MM.1S (cell line): ENCODE measurements at regions not wholly inside any gene's neighbourhood (a gene's known extent, or its start where the extent isn't known, plus 50 kb on each side); places are given as distances from the start of the nearest gene placed in this dataset.

Source experiments
- DNase-seq: peaks from one replicate; pipeline ENCODE4 v3.0.0-alpha.2; 2015
- H2AFZ ChIP-seq: fragments of 300-600 bp; sonication (generic); 2 replicates; pipeline ENCODE4 v1.6.0; 2016; ENCODE audit warnings: antibody characterized with exemption, low read length
- H3F3A ChIP-seq: fragments of 300-600 bp; sonication (generic); 2 replicates; pipeline ENCODE4 v1.6.1; 2016; ENCODE audit warnings: mild to moderate bottlenecking, antibody characterized with exemption, low read length, moderate library complexity, mixed read lengths; ENCODE audit not compliant: insufficient read depth
- H3K27ac ChIP-seq: fragments of 300-600 bp; sonication (generic); 2 replicates; pipeline ENCODE4 v1.5.1; 2016; ENCODE audit warnings: mild to moderate bottlenecking, low read length
- H3K27me3 ChIP-seq: fragments of 300-600 bp; sonication (generic); replicated peaks from 2 replicates; pipeline ENCODE4 v1.6.0; 2016; ENCODE audit warnings: low read length; ENCODE audit not compliant: insufficient read depth
- H3K36me3 ChIP-seq: fragments of 300-600 bp; sonication (generic); replicated peaks from 2 replicates; pipeline ENCODE4 v1.6.1; 2016; ENCODE audit warnings: mild to moderate bottlenecking, low read length, mixed read lengths; ENCODE audit not compliant: insufficient read depth
- H3K4me1 ChIP-seq: fragments of 300-600 bp; sonication (generic); 2 replicates; pipeline ENCODE4 v1.6.1; 2016; ENCODE audit warnings: low read length, mixed read lengths
- H3K4me2 ChIP-seq: fragments of 300-600 bp; sonication (generic); 2 replicates; pipeline ENCODE4 v1.6.0; 2016; ENCODE audit warnings: low read depth, low read length
- H3K4me3 ChIP-seq: fragments of 300-600 bp; sonication (generic); 2 replicates; pipeline ENCODE4 v1.5.1; 2016; ENCODE audit warnings: low read length, mixed read lengths
- H3K79me2 ChIP-seq: fragments of 300-600 bp; sonication (generic); 2 replicates; pipeline ENCODE4 v1.6.1; 2016; ENCODE audit warnings: mixed run types, low read length, mixed read lengths
- H3K9ac ChIP-seq: fragments of 300-600 bp; sonication (generic); 2 replicates; pipeline ENCODE4 v1.6.1; 2016; ENCODE audit warnings: low read length, mixed read lengths
- H3K9me2 ChIP-seq: fragments of 300-600 bp; sonication (generic); replicated peaks from 2 replicates; pipeline ENCODE4 v1.6.1; 2016; ENCODE audit warnings: mild to moderate bottlenecking, low read length, mixed read lengths; ENCODE audit not compliant: insufficient read depth
- H3K9me3 ChIP-seq: fragments of 300-600 bp; sonication (generic); replicated peaks from 2 replicates; pipeline ENCODE4 v1.6.1; 2016; ENCODE audit warnings: mild to moderate bottlenecking, low read length, mixed read lengths; ENCODE audit not compliant: insufficient read depth
- H4K20me1 ChIP-seq: fragments of 300-600 bp; sonication (generic); 2 replicates; pipeline ENCODE4 v1.6.1; 2016; ENCODE audit warnings: mild to moderate bottlenecking, low read length, moderate library complexity, mixed read lengths; ENCODE audit not compliant: insufficient read depth
- EZH2 ChIP-seq: fragments of 300-600 bp; sonication (generic); optimal IDR thresholded peaks from 2 replicates; pipeline ENCODE3; 2017; ENCODE audit warnings: low read depth, mild to moderate bottlenecking, antibody characterized with exemption, low read length, mixed read lengths
- EZH2phosphoT487 ChIP-seq: fragments of 300-600 bp; sonication (generic); IDR thresholded peaks from 2 replicates; pipeline ENCODE4 v1.6.1; 2018; ENCODE audit warnings: antibody characterized with exemption, low read length
- TF ChIP-seq, protein P1 (sequence below): fragments of 300-600 bp; sonication (generic); IDR thresholded peaks from 2 replicates; pipeline ENCODE4 v1.5.1; 2016; ENCODE audit warnings: antibody characterized with exemption, low read length, mixed read lengths

DNA sequence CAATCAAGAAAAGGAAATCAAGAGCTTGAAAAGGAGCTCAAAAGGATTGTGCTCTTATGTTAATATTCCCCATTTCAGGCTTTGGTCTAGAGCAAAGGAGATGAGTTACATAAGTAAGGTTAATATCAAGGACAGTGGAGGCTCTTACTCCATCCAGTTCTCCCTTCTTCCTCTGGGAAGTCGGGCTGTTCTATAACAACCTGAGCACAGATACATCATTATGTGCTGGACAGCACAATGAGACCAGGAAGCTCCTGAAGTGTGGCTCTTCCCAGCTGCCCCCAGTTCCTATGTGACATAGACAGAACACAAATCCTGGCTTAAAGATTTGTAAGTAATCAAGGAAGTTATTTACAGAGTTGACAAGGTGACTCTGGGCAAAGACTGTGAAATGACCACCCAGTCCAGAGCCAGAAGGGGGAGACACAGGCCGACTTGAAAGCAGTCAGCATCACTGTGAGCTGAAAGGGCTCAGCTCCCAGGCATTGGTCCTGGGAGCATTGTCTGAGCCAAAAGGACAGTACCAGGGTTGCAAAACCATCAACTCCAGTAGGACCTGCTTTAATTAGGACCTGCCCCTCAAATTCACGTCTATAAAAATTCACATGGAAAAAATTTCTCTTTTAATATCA, 917.6 kb upstream of the ACVR2A start:
- TF ChIP-seq, protein P1, sequence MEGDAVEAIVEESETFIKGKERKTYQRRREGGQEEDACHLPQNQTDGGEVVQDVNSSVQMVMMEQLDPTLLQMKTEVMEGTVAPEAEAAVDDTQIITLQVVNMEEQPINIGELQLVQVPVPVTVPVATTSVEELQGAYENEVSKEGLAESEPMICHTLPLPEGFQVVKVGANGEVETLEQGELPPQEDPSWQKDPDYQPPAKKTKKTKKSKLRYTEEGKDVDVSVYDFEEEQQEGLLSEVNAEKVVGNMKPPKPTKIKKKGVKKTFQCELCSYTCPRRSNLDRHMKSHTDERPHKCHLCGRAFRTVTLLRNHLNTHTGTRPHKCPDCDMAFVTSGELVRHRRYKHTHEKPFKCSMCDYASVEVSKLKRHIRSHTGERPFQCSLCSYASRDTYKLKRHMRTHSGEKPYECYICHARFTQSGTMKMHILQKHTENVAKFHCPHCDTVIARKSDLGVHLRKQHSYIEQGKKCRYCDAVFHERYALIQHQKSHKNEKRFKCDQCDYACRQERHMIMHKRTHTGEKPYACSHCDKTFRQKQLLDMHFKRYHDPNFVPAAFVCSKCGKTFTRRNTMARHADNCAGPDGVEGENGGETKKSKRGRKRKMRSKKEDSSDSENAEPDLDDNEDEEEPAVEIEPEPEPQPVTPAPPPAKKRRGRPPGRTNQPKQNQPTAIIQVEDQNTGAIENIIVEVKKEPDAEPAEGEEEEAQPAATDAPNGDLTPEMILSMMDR: peak; percentile 31
- TF ChIP-seq EZH2: no peak
- no peak for TF ChIP-seq EZH2phosphoT487
- no peaks in the 10 kb centered on the region for H3K9me3 ChIP-seq
- no peaks in the 10 kb centered on the region for H3K4me1 ChIP-seq
- no peaks in the 10 kb centered on the region for H3K9me2 ChIP-seq
- H3K27ac ChIP-seq: no peak overlapping the region
- H3K9ac ChIP-seq: no peak overlapping the region
- H2AFZ ChIP-seq: no peak overlapping the region
- H3K79me2 ChIP-seq: no peaks in the 10 kb centered on the region
- no peak overlapping the region for H3K4me3 ChIP-seq
- H3F3A ChIP-seq: no peaks in the 10 kb centered on the region
- H3K27me3 ChIP-seq: no peaks in the 10 kb centered on the region
- no peaks in the 10 kb centered on the region for H4K20me1 ChIP-seq
- H3K36me3 ChIP-seq: no peaks in the 10 kb centered on the region
- DNase-seq: peak; percentile 21
- no peak overlapping the region for H3K4me2 ChIP-seq

DNA sequence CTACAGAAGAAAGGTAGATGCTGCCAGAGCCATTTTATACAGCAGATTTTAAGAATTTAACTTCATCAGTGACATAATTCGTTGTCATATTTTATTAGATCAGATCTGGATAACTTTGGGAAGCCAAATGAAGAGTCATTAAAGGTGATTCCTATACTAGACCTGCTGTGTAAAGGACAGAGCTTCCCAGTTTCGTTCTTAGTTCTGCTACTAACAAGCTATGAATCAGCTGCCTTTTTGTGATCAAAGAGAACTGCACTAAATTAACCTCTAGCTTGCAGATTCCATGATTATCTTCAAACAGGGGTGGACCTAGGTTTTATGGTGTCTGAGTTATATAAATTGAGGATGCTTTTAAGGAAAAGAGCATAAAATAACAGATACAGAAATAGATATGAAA, 926.5 kb upstream of the ACVR2A start:
- H3K27ac ChIP-seq: no peak overlapping the region
- no peaks in the 10 kb centered on the region for H3F3A ChIP-seq
- H4K20me1 ChIP-seq: no peaks in the 10 kb centered on the region
- no peak for TF ChIP-seq EZH2
- TF ChIP-seq, protein P1: no peak
- no peak for TF ChIP-seq EZH2phosphoT487
- no peaks in the 10 kb centered on the region for H3K9me3 ChIP-seq
- no peaks in the 10 kb centered on the region for H3K9me2 ChIP-seq
- no peak overlapping the region for H3K4me3 ChIP-seq
- no peak for DNase-seq
- H3K4me1 ChIP-seq: no peaks in the 10 kb centered on the region
- H2AFZ ChIP-seq: no peak overlapping the region
- H3K36me3 ChIP-seq: no peaks in the 10 kb centered on the region
- H3K27me3 ChIP-seq: no peaks in the 10 kb centered on the region
- H3K4me2 ChIP-seq: no peak overlapping the region
- H3K9ac ChIP-seq: no peak overlapping the region
- H3K79me2 ChIP-seq: no peaks in the 10 kb centered on the region

DNA sequence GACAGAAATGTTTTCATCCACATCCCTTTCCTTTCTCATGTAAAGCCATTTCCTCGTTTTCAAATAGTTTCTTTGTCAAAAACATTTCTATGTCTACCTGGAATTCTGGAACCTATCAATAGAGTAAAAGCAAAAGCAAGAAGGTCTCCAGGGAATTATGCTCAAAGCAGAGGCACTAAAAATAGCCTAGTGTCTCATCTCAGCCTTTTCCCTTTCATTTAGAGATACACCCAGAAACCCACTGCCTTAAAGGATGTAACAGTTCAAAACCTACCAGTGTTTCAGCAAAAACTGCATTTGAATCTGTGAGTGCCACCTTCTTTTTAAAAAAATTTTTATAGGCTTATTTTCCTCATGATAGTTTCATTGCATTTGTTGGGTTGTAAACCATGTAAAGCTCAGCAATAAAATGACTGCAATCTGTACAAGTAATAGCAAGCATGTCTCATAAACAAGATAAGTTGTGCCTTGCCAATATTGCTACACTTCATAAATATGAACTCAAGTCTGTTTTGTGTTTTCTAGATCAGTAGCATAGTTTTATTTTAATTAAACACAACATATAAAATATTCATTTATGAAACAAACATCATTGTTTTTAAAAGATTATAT, 927.3 kb upstream of the ACVR2A start:
- Histone ChIP-seq H3K27me3 (no peaks in the 10 kb centered on the region), H3K4me2 (no peak overlapping the region), H3K9me2 (no peaks in the 10 kb centered on the region), H3K27ac (no peak overlapping the region), H4K20me1 (no peaks in the 10 kb centered on the region), H3K36me3 (no peaks in the 10 kb centered on the region), H3K4me1 (no peaks in the 10 kb centered on the region), H3K9ac (no peak overlapping the region), H3K9me3 (no peaks in the 10 kb centered on the region), H3K79me2 (no peaks in the 10 kb centered on the region), H2AFZ (no peak overlapping the region), H3F3A (no peaks in the 10 kb centered on the region), H3K4me3 (no peak overlapping the region)
- TF ChIP-seq, protein P1: no peak
- TF ChIP-seq EZH2phosphoT487 (no peak), EZH2 (no peak)
- no peak for DNase-seq
